C4-2B (cell line): ENCODE measurements at regions not wholly inside any gene's neighbourhood (a gene's known extent, or its start where the extent isn't known, plus 50 kb on each side); places are given as distances from the start of the nearest gene placed in this dataset.

Experiments
- ZFX ChIP-seq: fragments of 450-650 bp; IDR thresholded peaks from 2 replicates; pipeline ENCODE4 v1.6.1; 2017
- TF ChIP-seq, protein P1 (sequence below): fragments of 450-650 bp; conservative IDR thresholded peaks from 2 replicates; pipeline ENCODE4 v1.5.1; 2017; ENCODE audit warnings: mild to moderate bottlenecking

DNA sequence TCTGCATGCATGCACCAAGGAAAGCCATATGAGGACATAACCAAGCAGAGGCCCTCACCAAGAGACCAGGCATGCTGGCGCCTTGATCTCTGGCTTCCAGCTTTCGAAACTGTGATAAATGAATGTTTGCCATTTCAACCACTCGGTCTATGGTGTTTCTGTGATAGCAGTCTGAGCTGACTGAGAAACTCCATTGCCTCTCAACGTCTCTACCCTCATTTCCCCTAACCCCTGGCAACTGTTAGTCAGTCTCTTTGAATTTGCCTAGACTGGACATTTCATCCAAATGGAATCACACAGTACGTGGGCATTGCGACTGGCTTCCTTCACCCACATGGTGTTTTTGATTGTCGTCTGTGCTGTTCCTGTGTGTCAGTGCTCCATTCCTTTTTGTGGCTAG lies 88.0 kb upstream of the MPHOSPH6 start:
- TF ChIP-seq, protein P1, sequence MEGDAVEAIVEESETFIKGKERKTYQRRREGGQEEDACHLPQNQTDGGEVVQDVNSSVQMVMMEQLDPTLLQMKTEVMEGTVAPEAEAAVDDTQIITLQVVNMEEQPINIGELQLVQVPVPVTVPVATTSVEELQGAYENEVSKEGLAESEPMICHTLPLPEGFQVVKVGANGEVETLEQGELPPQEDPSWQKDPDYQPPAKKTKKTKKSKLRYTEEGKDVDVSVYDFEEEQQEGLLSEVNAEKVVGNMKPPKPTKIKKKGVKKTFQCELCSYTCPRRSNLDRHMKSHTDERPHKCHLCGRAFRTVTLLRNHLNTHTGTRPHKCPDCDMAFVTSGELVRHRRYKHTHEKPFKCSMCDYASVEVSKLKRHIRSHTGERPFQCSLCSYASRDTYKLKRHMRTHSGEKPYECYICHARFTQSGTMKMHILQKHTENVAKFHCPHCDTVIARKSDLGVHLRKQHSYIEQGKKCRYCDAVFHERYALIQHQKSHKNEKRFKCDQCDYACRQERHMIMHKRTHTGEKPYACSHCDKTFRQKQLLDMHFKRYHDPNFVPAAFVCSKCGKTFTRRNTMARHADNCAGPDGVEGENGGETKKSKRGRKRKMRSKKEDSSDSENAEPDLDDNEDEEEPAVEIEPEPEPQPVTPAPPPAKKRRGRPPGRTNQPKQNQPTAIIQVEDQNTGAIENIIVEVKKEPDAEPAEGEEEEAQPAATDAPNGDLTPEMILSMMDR: no peak
- TF ChIP-seq ZFX: no peak
